ENCODE measurements at regions not wholly inside any gene's neighbourhood (a gene's known extent, or its start where the extent isn't known, plus 50 kb on each side); places are given as distances from the start of the nearest gene placed in this dataset.

DNA sequence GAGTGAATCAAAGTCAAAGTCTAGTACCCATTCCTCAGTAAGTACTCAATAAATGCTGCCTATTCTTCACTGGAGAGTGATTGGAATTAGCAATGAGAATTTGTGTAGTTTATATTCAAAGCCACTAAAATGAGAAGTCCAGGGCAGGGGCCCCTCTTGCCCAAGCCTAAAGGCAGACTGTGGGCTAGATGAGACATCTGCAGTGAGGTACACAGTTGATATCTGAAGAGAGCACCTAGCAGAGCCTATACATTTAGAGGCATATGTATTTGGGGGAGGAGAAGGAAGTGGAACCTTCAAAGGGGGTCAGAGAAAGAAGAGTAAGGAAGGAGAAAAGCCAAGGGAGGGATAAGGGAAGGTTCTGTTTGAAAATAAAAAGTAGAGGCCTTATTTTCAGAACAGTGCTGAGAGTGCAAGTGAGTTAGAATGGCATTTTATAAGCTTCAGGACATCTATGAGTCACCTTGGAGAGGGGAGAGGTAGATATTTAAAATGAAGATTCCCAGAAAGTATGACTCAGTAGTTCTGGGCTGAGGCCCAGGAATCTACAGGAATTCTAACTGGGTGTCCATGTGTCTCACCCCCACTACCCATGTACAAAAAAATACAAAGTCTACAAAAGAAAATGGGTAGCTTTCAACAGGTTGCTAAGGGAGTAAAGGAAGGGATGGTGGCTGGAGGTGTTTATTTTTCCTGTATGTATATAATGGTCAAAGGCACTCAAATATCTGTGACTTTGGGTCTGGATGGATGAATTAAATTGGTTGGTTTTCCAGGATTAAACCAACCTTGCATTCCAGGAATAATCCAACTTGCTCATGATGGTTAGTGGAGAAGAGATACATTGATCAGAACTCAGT, 135.1 kb downstream of the ZFP64 start:
- ATAC-seq (ENCODE audit: insufficient number of reproducible peaks, low FRiP score, low read depth) (no peak), DNase-seq (ENCODE audit: low spot score) (no peak)
- no peak for TF ChIP-seq CTCF (IDR thresholded peaks at IDR 0.05)

DNA sequence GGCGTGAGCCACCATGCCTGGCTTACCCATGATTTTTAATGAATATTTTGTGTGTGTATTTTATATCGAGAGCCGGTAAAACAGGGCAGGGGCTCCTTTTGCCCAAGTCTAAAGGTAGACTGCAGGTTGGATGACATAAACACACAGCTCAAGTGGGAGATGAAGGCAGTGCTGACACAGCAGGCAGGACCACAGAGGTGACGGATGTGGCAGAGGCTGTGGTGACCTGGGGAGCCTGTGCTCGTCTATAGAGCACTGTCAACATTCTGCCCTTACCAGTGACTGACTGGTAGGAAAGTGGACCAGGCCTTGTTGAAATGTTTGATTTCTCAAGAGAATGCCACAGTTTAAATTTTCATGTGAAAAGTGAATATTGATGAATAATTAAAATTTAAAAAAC, 137.5 kb downstream of the ZFP64 start:
- H3K9me3 ChIP-seq, result peaks cover 14% of the 10 kb centered on the region
- no peak for TF ChIP-seq CTCF (IDR thresholded peaks at IDR 0.05)
- no peak overlapping the region for H3K4me3 ChIP-seq
- H3K36me3 ChIP-seq, result no peaks in the 10 kb centered on the region
- ATAC-seq (ENCODE audit: insufficient number of reproducible peaks, low FRiP score, low read depth) (no peak), DNase-seq (ENCODE audit: low spot score) (no peak)
- no peaks in the 10 kb centered on the region for H3K27me3 ChIP-seq (replicated peaks; ENCODE audit: insufficient read depth)
- H3K27ac ChIP-seq, result no peak overlapping the region
- peaks cover 2 to 6% of the 10 kb centered on the region in 2 donors for H3K4me1 ChIP-seq (ENCODE audit: control insufficient read depth in 1 of 2, low read depth in 2 of 2)

More for the DNA sequence above, 135.1 kb downstream of the ZFP64 start:
- no peak overlapping the region for H3K27ac ChIP-seq
- peaks cover 14% of the 10 kb centered on the region for H3K9me3 ChIP-seq
- no peaks in the 10 kb centered on the region for H3K27me3 ChIP-seq (replicated peaks; ENCODE audit: insufficient read depth)
- H3K36me3 ChIP-seq, result no peaks in the 10 kb centered on the region
- no peak overlapping the region for H3K4me3 ChIP-seq
- H3K4me1 ChIP-seq (ENCODE audit: control insufficient read depth in 1 of 2, low read depth in 2 of 2), result no peaks in the 10 kb centered on the region

- TF ChIP-seq CTCF (IDR thresholded peaks at IDR 0.05), result no peak
- Histone ChIP-seq H3K4me1 (ENCODE audit: control insufficient read depth in 1 of 2, low read depth in 2 of 2) (peaks cover 3 to 13% of the 10 kb centered on the region in 2 donors), H3K4me3 (peak overlapping the region; percentile 45), H3K27ac (peak overlapping the region; percentile 60 to 67), H3K27me3 (replicated peaks; ENCODE audit: insufficient read depth) (no peaks in the 10 kb centered on the region), H3K9me3 (no peaks in the 10 kb centered on the region), H3K36me3 (no peaks in the 10 kb centered on the region)
- no peak for ATAC-seq (ENCODE audit: insufficient number of reproducible peaks, low FRiP score, low read depth)
- no peak for DNase-seq (ENCODE audit: low spot score)
Observed at GRCh38 chr20:52049001-52049731, 142.4 kb downstream of the ZFP64 start.

GRCh38 chr20:52047811-52048764, 143.5 kb downstream of the ZFP64 start:
- Histone ChIP-seq H3K27me3 (replicated peaks; ENCODE audit: insufficient read depth) (no peaks in the 10 kb centered on the region), H3K9me3 (no peaks in the 10 kb centered on the region), H3K36me3 (no peaks in the 10 kb centered on the region), H3K4me3 (no peak overlapping the region), H3K4me1 (ENCODE audit: control insufficient read depth in 1 of 2, low read depth in 2 of 2) (peaks cover 3 to 13% of the 10 kb centered on the region in 2 donors), H3K27ac (no peak overlapping the region)
- DNase-seq (ENCODE audit: low spot score) (no peak), ATAC-seq (ENCODE audit: insufficient number of reproducible peaks, low FRiP score, low read depth) (no peak)
- TF ChIP-seq CTCF (IDR thresholded peaks at IDR 0.05), result no peak

Measured in thoracic aorta (tissue), 2 donors.